GM12878 (cell line): ENCODE measurements at regions not wholly inside any gene's neighbourhood (a gene's known extent, or its start where the extent isn't known, plus 50 kb on each side); places are given as distances from the start of the nearest gene placed in this dataset.

ENCODE experiments used
- ATAC-seq: fragments of 200-7000 bp; cut with Tn5 transposase; 3 replicates; pipeline ENCODE4 v1.9.1; 2020; ENCODE audit warnings: mild to moderate bottlenecking, moderate library complexity
- BruUV-seq: library from RNA; stranded (reverse); fragments of 400-500 nt; replicated peaks from 2 replicates; lab custom pipeline; 2021; lab: Mats Ljungman, UMichigan
- CTCF ChIA-PET: fragments of 300-600 bp; sonication (Branson Sonifier 250); formaldehyde crosslinking; extraction: SDS; loops from one replicate; lab custom pipeline; 2021; ENCODE audit warnings: inconsistent platforms; lab: Yijun Ruan, JAX
- POLR2A ChIA-PET: fragments of 350-600 bp; formaldehyde crosslinking; extraction: SDS; loops from one replicate; lab custom pipeline; 2021; ENCODE audit warnings: inconsistent platforms; lab: Charles Lee
- RAD21 ChIA-PET: fragments of 300-600 bp; sonication (Branson Sonifier 250); formaldehyde crosslinking; loops from one replicate; lab custom pipeline; 2023; ENCODE audit warnings: antibody characterized with exemption; ENCODE audit not compliant: unreplicated experiment; lab: Charles Lee
- SMC1A ChIA-PET: fragments of 300-600 bp; sonication (Branson Sonifier 250); formaldehyde crosslinking; loops from one replicate; lab custom pipeline; 2023; ENCODE audit not compliant: unreplicated experiment, uncharacterized antibody; lab: Charles Lee
- DNase-seq: peaks from one replicate; pipeline ENCODE4 v3.0.0-alpha.2; 2011; ENCODE audit warnings: low read depth, low spot score
- FAIRE-seq: peaks from 3 replicates; lab custom pipeline; 2011; peaks lifted over from hg19 to GRCh38; lab: Jason Lieb, UNC
- H2AFZ ChIP-seq: 2 replicates; pipeline ENCODE4 v1.6.0; 2011; ENCODE audit warnings: low read depth, low read length, control low read depth; ENCODE audit not compliant: control insufficient read depth
- H3K27ac ChIP-seq: 2 replicates; pipeline ENCODE4 v1.5.1; 2011; ENCODE audit warnings: control low read depth; ENCODE audit not compliant: control insufficient read depth, insufficient read depth
- H3K27me3 ChIP-seq, 2 experiments: replicated peaks in 1 of 2; 2 replicates each; pipeline versions ENCODE4 v1.6.0 to v1.6.1; 2011; ENCODE audit warnings: low read length in 1 of 2; ENCODE audit not compliant: control insufficient read depth in 2 of 2, insufficient read depth in 2 of 2
- H3K36me3 ChIP-seq, 2 experiments: 2 replicates each; pipeline ENCODE4 v1.5.1; 2011; ENCODE audit warnings: low read length in 1 of 2; ENCODE audit not compliant: control insufficient read depth in 2 of 2, insufficient read depth in 2 of 2
- H3K4me1 ChIP-seq: 2 replicates; pipeline ENCODE4 v1.6.1; 2011; ENCODE audit warnings: mild to moderate bottlenecking, low read length, moderate library complexity, mixed read lengths; ENCODE audit not compliant: control insufficient read depth, insufficient read depth
- H3K4me2 ChIP-seq: 2 replicates; pipeline ENCODE4 v1.6.0; 2011; ENCODE audit warnings: control low read depth; ENCODE audit not compliant: control insufficient read depth, insufficient read depth
- H3K4me3 ChIP-seq: fragments of 200-600 bp; sonication (generic); 2 replicates; pipeline ENCODE4 v1.5.1; 2016
- H3K79me2 ChIP-seq: 2 replicates; pipeline ENCODE4 v1.6.0; 2011; ENCODE audit warnings: low read length; ENCODE audit not compliant: control insufficient read depth, insufficient read depth
- H3K9ac ChIP-seq: 2 replicates; pipeline ENCODE4 v1.8.0; 2011; ENCODE audit warnings: low read length, control low read depth, mixed read lengths; ENCODE audit not compliant: control insufficient read depth, insufficient read depth
- H3K9me3 ChIP-seq: replicated peaks from 3 replicates; pipeline ENCODE4 v1.5.1; 2011; ENCODE audit warnings: mild to moderate bottlenecking, low read length; ENCODE audit not compliant: control insufficient read depth, insufficient read depth
- H4K20me1 ChIP-seq: 2 replicates; pipeline ENCODE4 v1.6.0; 2011; ENCODE audit not compliant: control insufficient read depth, insufficient read depth
- BACH1 ChIP-seq: fragments of 450-650 bp; IDR thresholded peaks from 2 replicates; pipeline ENCODE4 v1.6.1; 2017; ENCODE audit warnings: mild to moderate bottlenecking, borderline replicate concordance
- CBX5 ChIP-seq: sonication (generic); IDR thresholded peaks from 2 replicates; pipeline ENCODE4 v1.6.1; 2016; ENCODE audit warnings: low read depth, moderate library complexity, mild to moderate bottlenecking, inconsistent platforms
- EGR1 ChIP-seq, 2 experiments: IDR thresholded peaks; 1 replicate in 1 of 2; 2 replicates in 1 of 2; pipeline ENCODE4 v1.6.1; 2011 to 2012; ENCODE audit warnings: low read depth in 2 of 2, low read length in 2 of 2, borderline replicate concordance in 1 of 2, mild to moderate bottlenecking in 1 of 2, moderate library complexity in 1 of 2
- HDAC6 ChIP-seq: fragments of 200-600 bp; sonication (generic); IDR thresholded peaks from one replicate; pipeline ENCODE4 v1.8.0; 2017; ENCODE audit warnings: antibody characterized with exemption; ENCODE audit not compliant: unreplicated experiment
- HDGF ChIP-seq: fragments of 450-650 bp; IDR thresholded peaks from 2 replicates; pipeline ENCODE4 v1.6.1; 2016; ENCODE audit warnings: antibody characterized with exemption
- IRF4 ChIP-seq: IDR thresholded peaks from 2 replicates; pipeline ENCODE4 v1.6.1; 2011; ENCODE audit warnings: low read depth, low read length
- JUND ChIP-seq: IDR thresholded peaks from 2 replicates; pipeline ENCODE4 v1.6.1; 2012; ENCODE audit warnings: low read depth, mild to moderate bottlenecking, low read length, improper control_type of control experiment, moderate library complexity
- MEF2B ChIP-seq: fragments of 450-650 bp; IDR thresholded peaks from 2 replicates; pipeline ENCODE4 v1.6.1; 2018; ENCODE audit warnings: mild to moderate bottlenecking, moderate library complexity; ENCODE audit not compliant: partially characterized antibody, poor library complexity, severe bottlenecking
- NFIC ChIP-seq: IDR thresholded peaks from 2 replicates; pipeline ENCODE4 v1.6.1; 2012; ENCODE audit warnings: low read depth, mild to moderate bottlenecking, inconsistent platforms, low read length, moderate library complexity
- PAX5 ChIP-seq: IDR thresholded peaks from 2 replicates; pipeline ENCODE4 v1.6.1; 2011; ENCODE audit warnings: low read depth, low read length, borderline replicate concordance
- PAX8 ChIP-seq: fragments of 450-650 bp; IDR thresholded peaks from 2 replicates; pipeline ENCODE4 v1.6.1; 2017; ENCODE audit warnings: mild to moderate bottlenecking, moderate library complexity
- RBBP5 ChIP-seq: fragments of 200-600 bp; sonication (generic); conservative IDR thresholded peaks from 2 replicates; pipeline ENCODE4 v1.6.1; 2016
- SREBF1 ChIP-seq: IDR thresholded peaks from 2 replicates; pipeline ENCODE4 v1.6.1; 2012; ENCODE audit warnings: mild to moderate bottlenecking, low read length
- STAT1 ChIP-seq: fragments of 450-650 bp; conservative IDR thresholded peaks from 2 replicates; pipeline ENCODE4 v1.6.1; 2014; ENCODE audit warnings: antibody characterized with exemption, mild to moderate bottlenecking
- YBX1 ChIP-seq: fragments of 450-650 bp; IDR thresholded peaks from 2 replicates; pipeline ENCODE4 v1.6.1; 2016; ENCODE audit warnings: antibody characterized with exemption
- ZNF384 ChIP-seq: IDR thresholded peaks from 2 replicates; pipeline ENCODE4 v1.6.1; 2012; ENCODE audit warnings: low read depth, mild to moderate bottlenecking, low read length, improper control_type of control experiment, borderline replicate concordance
- WGBS: methylation state at CpG from one replicate; pipeline ENCODE4 v1.1.6; 2016; ENCODE audit warnings: low lambda C conversion rate; ENCODE audit not compliant: insufficient replicate concordance, insufficient coverage; ENCODE audit errors: missing lambda C conversion rate; 5-methylcytosine and 5-hydroxymethylcytosine counted together
- in situ Hi-C: fragments of 300-500 bp; cut with MboI; formaldehyde crosslinking; loops from 9 replicates; pipeline ENCODE4 v1.14.3; 2018; ENCODE audit warnings: mixed read lengths
- intact Hi-C: fragments of 100-400 bp; cut with micrococcal nuclease; formaldehyde crosslinking; loops from one replicate; pipeline ENCODE4 v1.14.2; 2022; ENCODE audit not compliant: unreplicated experiment
- TF ChIP-seq, protein P1 (sequence below): IDR thresholded peaks from 2 replicates; pipeline ENCODE4 v1.6.1; 2011; ENCODE audit warnings: mild to moderate bottlenecking, low read depth, low read length, moderate library complexity; ENCODE audit not compliant: insufficient replicate concordance

DNA sequence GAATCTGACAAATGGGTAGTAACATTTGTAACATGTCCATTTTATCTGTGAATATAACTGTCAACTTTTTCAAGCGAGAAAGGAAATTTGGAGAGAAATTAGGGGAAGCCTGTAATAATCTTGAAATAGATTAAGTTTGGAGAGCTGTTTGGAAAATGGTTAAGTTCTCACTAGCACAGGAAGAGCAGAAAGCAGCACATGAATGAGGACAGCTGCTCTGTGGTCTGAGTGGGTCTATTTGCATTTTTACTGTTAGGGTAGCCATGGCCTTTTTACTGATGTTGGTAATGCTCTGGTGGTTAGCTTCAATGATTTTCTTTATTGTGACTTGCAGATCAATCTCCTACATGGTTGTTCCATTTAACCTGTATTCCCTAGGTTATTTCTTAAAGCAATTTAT lies 144.5 kb upstream of the GDNF start:
- FAIRE-seq (no peak), DNase-seq (no peak), ATAC-seq (no peak)
- BruUV-seq = no TSS peak
- no peaks in the 10 kb centered on the region for H3K27me3 ChIP-seq
- RAD21 ChIA-PET = no interaction called here
- H4K20me1 ChIP-seq = no peaks in the 10 kb centered on the region
- WGBS = 47% methylated on average over 1 of the region's 1 CpG
- no peak overlapping the region for H2AFZ ChIP-seq
- H3K36me3 ChIP-seq = no peaks in the 10 kb centered on the region
- no peak overlapping the region for H3K9ac ChIP-seq
- POLR2A ChIA-PET = no interaction called here
- no peaks in the 10 kb centered on the region for H3K79me2 ChIP-seq
- H3K9me3 ChIP-seq = no peaks in the 10 kb centered on the region
- H3K4me2 ChIP-seq = no peak overlapping the region
- CTCF ChIA-PET = no interaction called here
- no peak overlapping the region for H3K27ac ChIP-seq
- in situ Hi-C loops = no loop called here
- no peak overlapping the region for H3K4me3 ChIP-seq
- SMC1A ChIA-PET = no interaction called here
- TF ChIP-seq RBBP5 = no peak
- TF ChIP-seq HDGF = no peak
- TF ChIP-seq HDAC6 = no peak
- TF ChIP-seq, protein P1, sequence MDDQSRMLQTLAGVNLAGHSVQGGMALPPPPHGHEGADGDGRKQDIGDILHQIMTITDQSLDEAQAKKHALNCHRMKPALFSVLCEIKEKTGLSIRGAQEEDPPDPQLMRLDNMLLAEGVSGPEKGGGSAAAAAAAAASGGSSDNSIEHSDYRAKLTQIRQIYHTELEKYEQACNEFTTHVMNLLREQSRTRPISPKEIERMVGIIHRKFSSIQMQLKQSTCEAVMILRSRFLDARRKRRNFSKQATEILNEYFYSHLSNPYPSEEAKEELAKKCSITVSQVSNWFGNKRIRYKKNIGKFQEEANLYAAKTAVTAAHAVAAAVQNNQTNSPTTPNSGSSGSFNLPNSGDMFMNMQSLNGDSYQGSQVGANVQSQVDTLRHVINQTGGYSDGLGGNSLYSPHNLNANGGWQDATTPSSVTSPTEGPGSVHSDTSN = no peak
- TF ChIP-seq ZNF384 = no peak
- no peak for TF ChIP-seq BACH1
- no peak for TF ChIP-seq IRF4
- TF ChIP-seq EGR1 (IDR thresholded peaks at IDR 0.05; ENCODE audit: borderline replicate concordance in 1 of 2, low read depth in 2 of 2, low read length in 2 of 2) = no peak
- TF ChIP-seq JUND = no peak
- TF ChIP-seq CBX5 = no peak
- no peak for TF ChIP-seq PAX8
- TF ChIP-seq YBX1 = no peak
- no peak for TF ChIP-seq PAX5
- TF ChIP-seq MEF2B = no peak
- no peak for TF ChIP-seq SREBF1
- no peak for TF ChIP-seq NFIC
- TF ChIP-seq STAT1 = no peak
- TF ChIP-seq, all 136 proteins: peak for 0
- H3K4me1 ChIP-seq = no peaks in the 10 kb centered on the region
- intact Hi-C loops = no loop called here
